ENCODE measurements at regions not wholly inside any gene's neighbourhood (a gene's known extent, or its start where the extent isn't known, plus 50 kb on each side); places are given as distances from the start of the nearest gene placed in this dataset.

- TF ChIP-seq GATA3 (IDR thresholded peaks at IDR 0.05; ENCODE audit: low read depth, low read length), result no peak
- no peak for TF ChIP-seq GATA2 (IDR thresholded peaks at IDR 0.05; ENCODE audit: low read depth, low read length)
Observed at GRCh38 chr2:13917958-13918357, 714.6 kb upstream of the LRATD1 start.

- TF ChIP-seq GATA3 (IDR thresholded peaks at IDR 0.05; ENCODE audit: low read depth, low read length), result no peak
- TF ChIP-seq GATA2 (IDR thresholded peaks at IDR 0.05; ENCODE audit: low read depth, low read length), result no peak
Observed at GRCh38 chr2:13919981-13920382, 712.5 kb upstream of the LRATD1 start.

GRCh38 chr2:13921245-13921644 is 711.3 kb upstream of the LRATD1 start:
- TF ChIP-seq GATA3 (IDR thresholded peaks at IDR 0.05; ENCODE audit: low read depth, low read length) (no peak), GATA2 (IDR thresholded peaks at IDR 0.05; ENCODE audit: low read depth, low read length) (no peak)

- TF ChIP-seq GATA2 (IDR thresholded peaks at IDR 0.05; ENCODE audit: low read depth, low read length) (no peak), GATA3 (IDR thresholded peaks at IDR 0.05; ENCODE audit: low read depth, low read length) (no peak)
Observed at GRCh38 chr2:13923823-13924222, 708.7 kb upstream of the LRATD1 start.

- TF ChIP-seq GATA2 (IDR thresholded peaks at IDR 0.05; ENCODE audit: low read depth, low read length) (no peak), GATA3 (IDR thresholded peaks at IDR 0.05; ENCODE audit: low read depth, low read length) (no peak)
Observed at GRCh38 chr2:13942111-13942510, 690.4 kb upstream of the LRATD1 start.

- TF ChIP-seq GATA3 (IDR thresholded peaks at IDR 0.05; ENCODE audit: low read depth, low read length), result no peak
- no peak for TF ChIP-seq GATA2 (IDR thresholded peaks at IDR 0.05; ENCODE audit: low read depth, low read length)
Observed at GRCh38 chr2:13950761-13951160, 681.8 kb upstream of the LRATD1 start.

GRCh38 chr2:13968811-13969210 is 663.7 kb upstream of the LRATD1 start:
- TF ChIP-seq GATA2 (IDR thresholded peaks at IDR 0.05; ENCODE audit: low read depth, low read length) (no peak), GATA3 (IDR thresholded peaks at IDR 0.05; ENCODE audit: low read depth, low read length) (no peak)

GRCh38 chr2:13986119-13986720 is 646.3 kb upstream of the LRATD1 start:
- TF ChIP-seq GATA3 (IDR thresholded peaks at IDR 0.05; ENCODE audit: low read depth, low read length) (no peak), GATA2 (IDR thresholded peaks at IDR 0.05; ENCODE audit: low read depth, low read length) (no peak)

- no peak for TF ChIP-seq GATA3 (IDR thresholded peaks at IDR 0.05; ENCODE audit: low read depth, low read length)
- TF ChIP-seq GATA2 (IDR thresholded peaks at IDR 0.05; ENCODE audit: low read depth, low read length), result no peak
Observed at GRCh38 chr2:13996527-13996926, 636.0 kb upstream of the LRATD1 start.

- no peak for TF ChIP-seq GATA2 (IDR thresholded peaks at IDR 0.05; ENCODE audit: low read depth, low read length)
- TF ChIP-seq GATA3 (IDR thresholded peaks at IDR 0.05; ENCODE audit: low read depth, low read length), result no peak
Observed at GRCh38 chr2:14011190-14011589, 621.3 kb upstream of the LRATD1 start.

- TF ChIP-seq GATA2 (IDR thresholded peaks at IDR 0.05; ENCODE audit: low read depth, low read length) (no peak), GATA3 (IDR thresholded peaks at IDR 0.05; ENCODE audit: low read depth, low read length) (no peak)
Observed at GRCh38 chr2:14015113-14015630, 617.3 kb upstream of the LRATD1 start.

GRCh38 chr2:14016289-14016955 is 616.1 kb upstream of the LRATD1 start:
- TF ChIP-seq GATA3 (IDR thresholded peaks at IDR 0.05; ENCODE audit: low read depth, low read length) (no peak), GATA2 (IDR thresholded peaks at IDR 0.05; ENCODE audit: low read depth, low read length) (peak; percentile 41; the same call in 1 of the 2 replicates)

GRCh38 chr2:14018620-14019019 is 613.9 kb upstream of the LRATD1 start:
- TF ChIP-seq GATA3 (IDR thresholded peaks at IDR 0.05; ENCODE audit: low read depth, low read length) (no peak), GATA2 (IDR thresholded peaks at IDR 0.05; ENCODE audit: low read depth, low read length) (no peak)

- TF ChIP-seq GATA2 (IDR thresholded peaks at IDR 0.05; ENCODE audit: low read depth, low read length) (no peak), GATA3 (IDR thresholded peaks at IDR 0.05; ENCODE audit: low read depth, low read length) (no peak)
Observed at GRCh38 chr2:14023558-14023957, 609.0 kb upstream of the LRATD1 start.

- TF ChIP-seq GATA3 (IDR thresholded peaks at IDR 0.05; ENCODE audit: low read depth, low read length), result no peak
- no peak for TF ChIP-seq GATA2 (IDR thresholded peaks at IDR 0.05; ENCODE audit: low read depth, low read length)
Observed at GRCh38 chr2:14039134-14039533, 593.4 kb upstream of the LRATD1 start.

All from SH-SY5Y (cell line).